ENCODE measurements at regions not wholly inside any gene's neighbourhood (a gene's known extent, or its start where the extent isn't known, plus 50 kb on each side); places are given as distances from the start of the nearest gene placed in this dataset.

DNA sequence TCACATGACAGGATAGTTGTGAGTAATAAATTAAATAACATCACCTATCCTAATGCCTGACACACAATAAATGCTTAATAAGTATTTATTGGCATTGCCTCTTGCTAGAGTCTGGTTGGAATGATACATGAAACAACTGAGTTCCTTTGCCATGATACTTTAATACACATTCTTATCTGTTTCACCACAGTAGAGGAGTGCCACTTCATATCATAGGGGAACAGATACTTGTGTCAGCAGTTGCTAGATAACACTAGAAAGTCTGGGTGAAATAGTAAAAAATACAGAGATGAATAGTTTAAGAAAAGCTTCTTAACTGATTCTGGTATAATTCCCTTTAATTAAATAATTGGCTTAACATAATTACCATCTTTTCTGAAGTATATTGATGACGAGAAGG is 380.0 kb upstream of the GOLIM4 start:
- Histone ChIP-seq H3K36me3 (ENCODE audit: control insufficient read depth, insufficient read depth, low read length) (no peaks in the 10 kb centered on the region), H3K9ac (ENCODE audit: low read length) (no peak overlapping the region)

DNA sequence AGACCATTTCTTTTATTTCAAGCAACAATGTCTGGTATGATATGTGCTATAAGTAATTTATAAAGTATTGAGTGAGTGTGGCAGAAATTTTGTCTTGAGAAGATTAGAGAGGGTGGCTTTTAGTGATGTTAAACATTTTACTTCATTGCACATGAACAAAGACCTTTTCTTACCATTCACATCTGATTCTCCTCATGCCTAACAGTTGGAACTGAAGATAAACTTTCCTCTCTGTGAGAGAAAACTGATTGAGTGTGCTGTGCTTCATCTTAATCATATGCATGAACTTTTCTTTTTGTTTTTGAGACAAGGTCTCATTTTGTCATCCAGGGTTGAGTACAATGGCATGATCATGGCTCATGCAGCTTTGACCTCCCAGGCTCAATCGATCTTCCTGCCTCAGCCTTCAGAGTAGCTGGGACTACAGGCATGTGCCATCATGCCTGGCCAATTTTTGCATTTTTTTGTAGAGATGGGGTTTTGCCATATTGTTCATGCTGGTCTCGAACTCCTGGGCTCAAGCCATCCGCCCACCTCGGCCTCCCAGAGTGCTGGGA is 377.7 kb upstream of the GOLIM4 start:
- Histone ChIP-seq H3K9me3 (ENCODE audit: control insufficient read depth, low read length) (no peaks in the 10 kb centered on the region), H3K27me3 (ENCODE audit: control insufficient read depth, insufficient read depth, low read length) (no peaks in the 10 kb centered on the region), H3K36me3 (ENCODE audit: control insufficient read depth, insufficient read depth, low read length) (no peaks in the 10 kb centered on the region), H3K4me1 (ENCODE audit: control insufficient read depth, insufficient read depth, low read length) (no peaks in the 10 kb centered on the region), H3K4me3 (ENCODE audit: low read length) (no peak overlapping the region), H3K9ac (ENCODE audit: low read length) (no peak overlapping the region)

More for the DNA sequence above, 380.0 kb upstream of the GOLIM4 start:
- Histone ChIP-seq H3K4me3 (ENCODE audit: low read length) (no peak overlapping the region), H3K4me1 (ENCODE audit: control insufficient read depth, insufficient read depth, low read length) (no peaks in the 10 kb centered on the region), H3K27me3 (ENCODE audit: control insufficient read depth, insufficient read depth, low read length) (no peaks in the 10 kb centered on the region), H3K9me3 (ENCODE audit: control insufficient read depth, low read length) (no peaks in the 10 kb centered on the region)

DNA sequence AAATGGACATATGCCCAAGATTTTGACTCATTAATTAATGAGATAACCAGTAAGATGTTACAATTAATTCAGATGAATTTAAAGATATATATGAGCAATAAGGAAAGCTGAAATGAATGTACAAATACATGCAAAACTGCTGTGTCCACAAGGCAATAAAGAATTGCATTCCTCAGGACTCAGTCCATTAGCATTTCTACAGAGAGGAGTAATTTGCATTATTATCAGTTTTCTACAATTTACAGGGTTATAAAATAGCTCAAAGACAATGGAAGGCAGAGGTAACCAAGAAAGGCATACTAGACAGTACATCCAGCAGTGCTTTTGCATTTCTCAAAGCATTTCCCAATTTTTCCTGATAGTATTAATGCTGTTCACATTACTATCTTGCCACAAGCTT is 377.1 kb upstream of the GOLIM4 start:
- no peaks in the 10 kb centered on the region for H3K27me3 ChIP-seq (ENCODE audit: control insufficient read depth, insufficient read depth, low read length)
- no peaks in the 10 kb centered on the region for H3K4me1 ChIP-seq (ENCODE audit: control insufficient read depth, insufficient read depth, low read length)
- H3K9me3 ChIP-seq (ENCODE audit: control insufficient read depth, low read length): no peaks in the 10 kb centered on the region
- no peak overlapping the region for H3K9ac ChIP-seq (ENCODE audit: low read length)
- no peak overlapping the region for H3K4me3 ChIP-seq (ENCODE audit: low read length)
- H3K36me3 ChIP-seq (ENCODE audit: control insufficient read depth, insufficient read depth, low read length): no peaks in the 10 kb centered on the region

DNA sequence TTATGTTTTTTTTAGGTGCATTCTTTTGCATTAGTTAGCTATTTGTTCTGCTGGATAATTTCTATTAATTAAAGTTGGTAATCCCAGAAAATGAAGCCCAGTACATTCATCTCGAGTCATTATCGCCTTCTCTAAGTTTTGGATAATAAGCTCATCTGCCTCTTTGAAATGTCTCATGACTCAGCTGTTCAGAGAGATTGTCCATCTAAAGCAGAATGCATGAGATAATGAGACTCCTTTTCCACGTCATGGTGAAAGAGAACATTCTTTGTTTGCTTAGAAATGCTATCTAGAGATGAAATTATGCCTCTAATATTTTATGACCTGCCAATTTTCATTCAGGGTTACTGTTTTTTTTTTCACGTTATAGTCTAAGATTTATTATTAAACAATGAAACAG is 374.7 kb upstream of the GOLIM4 start:
- H3K27me3 ChIP-seq (ENCODE audit: control insufficient read depth, insufficient read depth, low read length): no peaks in the 10 kb centered on the region
- H3K4me3 ChIP-seq (ENCODE audit: low read length): no peak overlapping the region
- H3K9ac ChIP-seq (ENCODE audit: low read length): no peak overlapping the region
- no peaks in the 10 kb centered on the region for H3K36me3 ChIP-seq (ENCODE audit: control insufficient read depth, insufficient read depth, low read length)
- H3K9me3 ChIP-seq (ENCODE audit: control insufficient read depth, low read length): no peaks in the 10 kb centered on the region
- no peaks in the 10 kb centered on the region for H3K4me1 ChIP-seq (ENCODE audit: control insufficient read depth, insufficient read depth, low read length)

DNA sequence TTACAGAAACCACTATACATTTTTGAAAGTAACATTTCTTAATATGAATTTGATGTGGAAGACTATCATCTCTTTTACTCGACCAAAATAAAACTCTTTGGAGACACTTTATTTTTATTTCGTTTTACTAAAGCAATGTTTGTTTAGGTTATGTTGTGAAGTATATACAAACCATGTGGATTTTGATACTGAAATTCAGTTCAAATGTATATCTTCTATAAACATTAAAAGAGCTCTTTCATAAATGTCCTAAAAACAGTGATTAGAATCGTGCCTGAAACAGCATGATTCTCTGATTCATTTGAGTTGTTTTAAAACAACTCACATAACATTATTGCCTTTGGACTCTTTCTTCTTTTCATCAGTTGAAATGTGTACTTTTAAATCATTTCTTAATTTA is 373.7 kb upstream of the GOLIM4 start:
- no peak overlapping the region for H3K9ac ChIP-seq (ENCODE audit: low read length)
- no peak overlapping the region for H3K4me3 ChIP-seq (ENCODE audit: low read length)
- H3K9me3 ChIP-seq (ENCODE audit: control insufficient read depth, low read length): no peaks in the 10 kb centered on the region
- no peaks in the 10 kb centered on the region for H3K4me1 ChIP-seq (ENCODE audit: control insufficient read depth, insufficient read depth, low read length)
- no peaks in the 10 kb centered on the region for H3K36me3 ChIP-seq (ENCODE audit: control insufficient read depth, insufficient read depth, low read length)
- H3K27me3 ChIP-seq (ENCODE audit: control insufficient read depth, insufficient read depth, low read length): no peaks in the 10 kb centered on the region

DNA sequence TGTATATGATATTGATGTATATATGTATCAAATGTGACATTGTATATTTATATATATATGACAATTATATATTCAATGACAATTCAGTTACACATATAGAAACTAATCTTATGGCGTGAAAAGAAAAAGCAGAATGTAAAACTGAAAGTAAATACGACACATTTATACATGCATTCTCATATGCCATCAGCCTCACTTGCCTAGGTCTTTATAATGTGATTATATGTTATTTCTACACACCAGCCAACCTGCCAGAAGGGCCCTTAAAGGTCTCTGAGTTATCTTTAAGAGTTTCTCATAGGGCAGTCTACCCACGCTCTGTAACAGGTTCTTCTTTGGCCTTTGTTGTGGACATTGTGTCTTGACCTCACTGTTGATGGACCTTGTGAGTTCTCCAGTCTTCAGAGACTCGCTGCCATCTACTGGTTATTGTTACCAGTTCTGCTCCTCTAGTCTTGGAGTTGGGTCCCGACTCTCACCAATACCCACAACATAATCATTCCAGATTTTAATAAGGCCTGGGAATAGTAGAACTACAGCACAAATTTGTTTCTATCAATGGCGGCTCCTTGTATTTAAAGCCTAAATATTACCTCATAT is 371.5 kb upstream of the GOLIM4 start:
- no peaks in the 10 kb centered on the region for H3K36me3 ChIP-seq (ENCODE audit: control insufficient read depth, insufficient read depth, low read length)
- H3K4me3 ChIP-seq (ENCODE audit: low read length): no peak overlapping the region
- no peaks in the 10 kb centered on the region for H3K9me3 ChIP-seq (ENCODE audit: control insufficient read depth, low read length)
- no peak overlapping the region for H3K9ac ChIP-seq (ENCODE audit: low read length)
- H3K4me1 ChIP-seq (ENCODE audit: control insufficient read depth, insufficient read depth, low read length): no peaks in the 10 kb centered on the region
- no peaks in the 10 kb centered on the region for H3K27me3 ChIP-seq (ENCODE audit: control insufficient read depth, insufficient read depth, low read length)

DNA sequence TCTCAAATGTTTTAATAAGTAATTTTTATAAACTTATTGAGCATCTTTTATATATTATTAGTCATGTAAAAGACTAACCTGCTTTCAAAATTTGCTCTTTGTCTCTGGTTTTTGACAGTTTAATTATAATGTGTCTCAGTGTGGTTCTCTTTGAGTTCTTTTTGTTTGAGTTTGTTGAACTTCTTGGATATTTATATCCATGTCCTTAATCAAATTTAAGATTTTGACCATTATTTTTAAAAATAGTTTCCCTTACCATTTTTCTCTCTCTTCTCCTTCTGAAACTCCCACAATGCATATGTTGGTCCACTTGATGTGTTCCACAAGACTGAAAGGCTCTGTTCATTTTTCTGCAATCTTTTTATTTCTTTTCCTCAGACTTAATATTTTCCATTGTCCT is 366.1 kb upstream of the GOLIM4 start:
- Histone ChIP-seq H3K4me3 (ENCODE audit: low read length) (no peak overlapping the region), H3K4me1 (ENCODE audit: control insufficient read depth, insufficient read depth, low read length) (no peaks in the 10 kb centered on the region), H3K9me3 (ENCODE audit: control insufficient read depth, low read length) (no peaks in the 10 kb centered on the region), H3K27me3 (ENCODE audit: control insufficient read depth, insufficient read depth, low read length) (no peaks in the 10 kb centered on the region), H3K9ac (ENCODE audit: low read length) (no peak overlapping the region), H3K36me3 (ENCODE audit: control insufficient read depth, insufficient read depth, low read length) (no peaks in the 10 kb centered on the region)

DNA sequence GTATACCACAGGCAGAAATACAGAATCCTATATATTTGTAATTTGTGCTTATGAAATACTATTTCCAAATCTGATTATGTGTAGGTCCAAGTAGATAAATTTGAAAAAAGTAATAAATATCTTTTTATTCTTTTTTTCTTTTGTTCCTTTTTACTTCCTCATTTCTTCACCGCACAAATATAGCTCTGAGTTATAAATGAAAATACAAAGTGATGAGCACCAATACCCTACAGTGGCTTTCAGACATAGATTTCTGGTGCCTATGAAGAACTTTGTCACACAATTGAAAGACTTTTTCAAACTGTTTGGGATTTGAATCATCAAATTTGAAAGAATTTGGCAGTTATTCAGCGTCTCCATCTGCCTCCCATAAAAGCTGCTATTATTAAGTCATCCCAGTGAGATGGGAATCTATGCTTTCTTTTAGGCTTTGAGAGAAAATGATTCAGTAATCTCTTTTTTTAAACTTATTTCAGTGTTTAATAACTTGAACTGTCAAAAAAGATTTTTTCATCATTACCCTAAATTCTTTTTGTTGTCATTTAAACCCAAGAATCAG is 363.6 kb upstream of the GOLIM4 start:
- Histone ChIP-seq H3K36me3 (ENCODE audit: control insufficient read depth, insufficient read depth, low read length) (no peaks in the 10 kb centered on the region), H3K9ac (ENCODE audit: low read length) (no peak overlapping the region), H3K27me3 (ENCODE audit: control insufficient read depth, insufficient read depth, low read length) (no peaks in the 10 kb centered on the region), H3K4me3 (ENCODE audit: low read length) (no peak overlapping the region), H3K9me3 (ENCODE audit: control insufficient read depth, low read length) (no peaks in the 10 kb centered on the region), H3K4me1 (ENCODE audit: control insufficient read depth, insufficient read depth, low read length) (no peaks in the 10 kb centered on the region)

DNA sequence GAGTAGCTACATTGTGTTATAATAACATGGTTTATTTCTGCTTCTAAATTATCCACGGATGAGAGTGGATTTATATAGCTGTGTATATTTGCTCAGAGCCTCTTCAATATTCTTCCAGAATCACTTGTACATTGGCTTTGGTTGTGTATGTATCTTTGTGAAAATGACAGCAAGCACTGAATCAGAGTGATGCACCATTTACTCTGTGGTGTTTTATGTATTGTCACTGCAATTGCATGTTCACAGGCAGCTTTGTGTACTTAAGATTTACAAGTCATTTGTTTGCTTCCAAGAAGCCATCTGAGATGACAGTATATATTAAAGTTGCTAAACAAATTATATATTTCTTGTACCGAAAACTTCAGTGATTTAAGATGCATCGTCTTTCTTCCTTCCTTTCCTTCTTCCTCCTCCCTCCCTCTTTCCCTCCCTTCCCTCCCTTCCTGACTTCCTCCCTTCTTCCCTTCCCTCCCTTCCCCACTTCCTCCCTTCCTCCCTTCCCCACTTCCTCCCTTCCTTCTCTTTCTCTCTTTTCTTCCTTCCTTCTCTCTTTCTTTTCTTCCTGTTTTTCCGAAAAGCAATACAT is 362.3 kb upstream of the GOLIM4 start:
- no peaks in the 10 kb centered on the region for H3K9me3 ChIP-seq (ENCODE audit: control insufficient read depth, low read length)
- H3K9ac ChIP-seq (ENCODE audit: low read length): no peak overlapping the region
- no peaks in the 10 kb centered on the region for H3K4me1 ChIP-seq (ENCODE audit: control insufficient read depth, insufficient read depth, low read length)
- no peak overlapping the region for H3K4me3 ChIP-seq (ENCODE audit: low read length)
- no peaks in the 10 kb centered on the region for H3K27me3 ChIP-seq (ENCODE audit: control insufficient read depth, insufficient read depth, low read length)
- no peaks in the 10 kb centered on the region for H3K36me3 ChIP-seq (ENCODE audit: control insufficient read depth, insufficient read depth, low read length)

DNA sequence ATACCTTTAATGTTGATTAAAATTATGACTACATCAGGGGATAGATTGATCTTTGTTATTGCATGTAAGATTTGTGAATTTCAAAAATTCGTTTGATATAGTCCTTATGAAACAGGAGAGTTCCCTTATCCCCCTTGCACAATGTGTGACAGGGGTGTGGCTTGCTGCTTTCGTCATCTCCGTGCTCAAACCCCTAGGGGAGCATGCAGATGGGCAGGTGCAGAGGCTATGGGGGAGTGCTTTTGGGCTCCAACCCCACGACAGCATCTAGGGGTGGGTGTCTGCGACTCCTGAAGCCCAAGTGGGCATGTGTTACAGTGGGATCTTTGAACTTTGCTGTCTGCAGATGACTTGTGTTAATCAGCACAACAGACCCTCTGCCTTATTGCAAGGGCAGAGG is 360.1 kb upstream of the GOLIM4 start:
- no peak overlapping the region for H3K9ac ChIP-seq (ENCODE audit: low read length)
- no peaks in the 10 kb centered on the region for H3K4me1 ChIP-seq (ENCODE audit: control insufficient read depth, insufficient read depth, low read length)
- no peak overlapping the region for H3K4me3 ChIP-seq (ENCODE audit: low read length)
- no peaks in the 10 kb centered on the region for H3K36me3 ChIP-seq (ENCODE audit: control insufficient read depth, insufficient read depth, low read length)
- no peaks in the 10 kb centered on the region for H3K9me3 ChIP-seq (ENCODE audit: control insufficient read depth, low read length)
- no peaks in the 10 kb centered on the region for H3K27me3 ChIP-seq (ENCODE audit: control insufficient read depth, insufficient read depth, low read length)

DNA sequence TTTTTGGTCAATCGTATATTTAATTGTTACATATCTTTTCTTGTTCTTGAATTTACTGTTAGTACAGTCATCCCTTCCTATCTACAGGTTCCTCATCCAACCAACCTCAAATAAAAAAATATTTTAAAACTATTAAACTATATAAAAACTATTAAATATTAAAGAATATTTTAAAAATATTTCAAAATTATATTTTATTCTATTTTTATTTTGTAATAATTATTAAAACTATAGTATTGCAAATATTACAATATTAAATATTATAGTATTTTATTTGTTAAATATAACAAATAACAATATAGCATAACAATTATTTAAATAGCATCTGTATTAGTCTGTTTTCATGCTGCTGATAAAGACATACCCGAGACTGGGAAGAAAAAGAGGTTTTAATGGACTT is 357.9 kb upstream of the GOLIM4 start:
- H3K9me3 ChIP-seq (ENCODE audit: control insufficient read depth, low read length): no peaks in the 10 kb centered on the region
- no peaks in the 10 kb centered on the region for H3K36me3 ChIP-seq (ENCODE audit: control insufficient read depth, insufficient read depth, low read length)
- H3K9ac ChIP-seq (ENCODE audit: low read length): no peak overlapping the region
- H3K4me3 ChIP-seq (ENCODE audit: low read length): no peak overlapping the region
- no peaks in the 10 kb centered on the region for H3K27me3 ChIP-seq (ENCODE audit: control insufficient read depth, insufficient read depth, low read length)
- H3K4me1 ChIP-seq (ENCODE audit: control insufficient read depth, insufficient read depth, low read length): no peaks in the 10 kb centered on the region

DNA sequence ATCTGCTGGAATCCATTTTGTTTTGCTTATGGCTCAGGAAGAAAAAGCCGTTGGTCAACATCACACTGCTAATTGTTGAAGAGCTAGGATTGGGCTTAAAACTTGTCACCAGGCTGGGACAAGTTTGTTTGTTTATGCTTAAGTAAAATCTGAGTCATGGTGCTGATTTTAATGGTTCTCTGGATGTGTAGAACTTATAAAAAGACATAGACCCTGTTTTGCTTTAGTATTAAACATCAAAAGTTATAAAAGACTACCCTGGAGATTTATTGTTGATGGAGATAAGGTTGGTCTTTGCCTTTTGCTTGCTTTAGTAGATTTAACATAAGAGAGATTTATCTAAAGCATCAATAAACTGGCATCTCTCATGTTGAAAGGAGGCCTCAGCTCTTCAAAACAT is 348.2 kb upstream of the GOLIM4 start:
- H3K9ac ChIP-seq (ENCODE audit: low read length): no peak overlapping the region
- H3K4me3 ChIP-seq (ENCODE audit: low read length): no peak overlapping the region
- no peaks in the 10 kb centered on the region for H3K4me1 ChIP-seq (ENCODE audit: control insufficient read depth, insufficient read depth, low read length)
- H3K36me3 ChIP-seq (ENCODE audit: control insufficient read depth, insufficient read depth, low read length): no peaks in the 10 kb centered on the region
- H3K27me3 ChIP-seq (ENCODE audit: control insufficient read depth, insufficient read depth, low read length): no peaks in the 10 kb centered on the region
- no peaks in the 10 kb centered on the region for H3K9me3 ChIP-seq (ENCODE audit: control insufficient read depth, low read length)
